ENCODE measurements at regions not wholly inside any gene's neighbourhood (a gene's known extent, or its start where the extent isn't known, plus 50 kb on each side); places are given as distances from the start of the nearest gene placed in this dataset.

GRCh38 chr13:79805317-79805716 is 324.4 kb downstream of the NDFIP2 start:
- no peak for DNase-seq

- DNase-seq, result no peak
Observed at GRCh38 chr13:79803989-79804388, 323.0 kb downstream of the NDFIP2 start.

- DNase-seq, result no peak
Observed at GRCh38 chr13:79803296-79803695, 322.3 kb downstream of the NDFIP2 start.

GRCh38 chr13:79802389-79803085 is 321.6 kb downstream of the NDFIP2 start:
- no peak for DNase-seq

- no peak for DNase-seq
Observed at GRCh38 chr13:79799059-79799867, 318.3 kb downstream of the NDFIP2 start.

- DNase-seq, result no peak
Observed at GRCh38 chr13:79796136-79796535, 315.2 kb downstream of the NDFIP2 start.

- no peak for DNase-seq
Observed at GRCh38 chr13:79794931-79795330, 314.0 kb downstream of the NDFIP2 start.

GRCh38 chr13:79792716-79793115 is 311.8 kb downstream of the NDFIP2 start:
- no peak for DNase-seq

- DNase-seq, result no peak
Observed at GRCh38 chr13:79791471-79792042, 310.6 kb downstream of the NDFIP2 start.

GRCh38 chr13:79786176-79786575 is 305.2 kb downstream of the NDFIP2 start:
- DNase-seq, result no peak

GRCh38 chr13:79782541-79783205 is 301.7 kb downstream of the NDFIP2 start:
- peak; percentile 8 for DNase-seq

GRCh38 chr13:79781829-79782540 is 301.0 kb downstream of the NDFIP2 start:
- peak; percentile 12 for DNase-seq

- DNase-seq, result no peak
Observed at GRCh38 chr13:79780240-79780639, 299.3 kb downstream of the NDFIP2 start.

- peak; percentile 80 for DNase-seq
Observed at GRCh38 chr13:79779761-79780160, 298.8 kb downstream of the NDFIP2 start.

GRCh38 chr13:79778741-79779460 is 297.9 kb downstream of the NDFIP2 start:
- no peak for DNase-seq

GRCh38 chr13:79777504-79777903 is 296.5 kb downstream of the NDFIP2 start:
- no peak for DNase-seq

GRCh38 chr13:79776531-79777295 is 295.8 kb downstream of the NDFIP2 start:
- no peak for DNase-seq

- DNase-seq, result peak; percentile 35
Observed at GRCh38 chr13:79775830-79776229, 294.9 kb downstream of the NDFIP2 start.

- DNase-seq, result no peak
Observed at GRCh38 chr13:79772811-79773210, 291.9 kb downstream of the NDFIP2 start.

GRCh38 chr13:79771493-79771892 is 290.5 kb downstream of the NDFIP2 start:
- no peak for DNase-seq

GRCh38 chr13:79770056-79770455 is 289.1 kb downstream of the NDFIP2 start:
- no peak for DNase-seq
